Activated CD4-positive, CD25-positive, alpha-beta regulatory T cell treated with anti-CD3 and anti-CD28 coated beads, Interleukin-2, amount 50 U/mL, for 16 hours (primary cell): ENCODE measurements at regions not wholly inside any gene's neighbourhood (a gene's known extent, or its start where the extent isn't known, plus 50 kb on each side); places are given as distances from the start of the nearest gene placed in this dataset.

Source experiments
- DNase-seq: peaks from one replicate; pipeline ENCODE4 v3.0.0-alpha.2; 2020; ENCODE audit warnings: low read depth, low spot score

GRCh38 chr21:16488042-16488441 is 758.3 kb downstream of the USP25 start:
- no peak for DNase-seq

- DNase-seq = no peak
Observed at GRCh38 chr21:16492356-16492755, 762.6 kb downstream of the USP25 start.

GRCh38 chr21:16492892-16493291 is 763.1 kb downstream of the USP25 start:
- no peak for DNase-seq

GRCh38 chr21:16496609-16497008 is 766.8 kb downstream of the USP25 start:
- DNase-seq = no peak

- DNase-seq = no peak
Observed at GRCh38 chr21:16500271-16500670, 770.5 kb downstream of the USP25 start.

- no peak for DNase-seq
Observed at GRCh38 chr21:16502273-16502672, 772.5 kb downstream of the USP25 start.

GRCh38 chr21:16502897-16503296 is 773.1 kb downstream of the USP25 start:
- DNase-seq = no peak

- DNase-seq = no peak
Observed at GRCh38 chr21:16504281-16504680, 774.5 kb downstream of the USP25 start.

- no peak for DNase-seq
Observed at GRCh38 chr21:16504766-16505165, 775.0 kb downstream of the USP25 start.

- DNase-seq = no peak
Observed at GRCh38 chr21:16509476-16509875, 779.7 kb downstream of the USP25 start.

GRCh38 chr21:16514316-16514715 is 784.5 kb downstream of the USP25 start:
- no peak for DNase-seq

GRCh38 chr21:16517383-16517782 is 787.6 kb downstream of the USP25 start:
- DNase-seq = no peak

- DNase-seq = no peak
Observed at GRCh38 chr21:16519036-16519435, 789.3 kb downstream of the USP25 start.

- DNase-seq = no peak
Observed at GRCh38 chr21:16519644-16520043, 789.9 kb downstream of the USP25 start.

GRCh38 chr21:16522548-16522947 is 792.8 kb downstream of the USP25 start:
- DNase-seq = no peak

- DNase-seq = no peak
Observed at GRCh38 chr21:16530656-16531055, 800.9 kb downstream of the USP25 start.

- DNase-seq = no peak
Observed at GRCh38 chr21:16532840-16533239, 803.1 kb downstream of the USP25 start.

- DNase-seq = no peak
Observed at GRCh38 chr21:16533692-16534407, 804.1 kb downstream of the USP25 start.

GRCh38 chr21:16534408-16535101 is 804.8 kb downstream of the USP25 start:
- DNase-seq = no peak

GRCh38 chr21:16535102-16535422 is 805.3 kb downstream of the USP25 start:
- DNase-seq = no peak

GRCh38 chr21:16535626-16536025 is 805.8 kb downstream of the USP25 start:
- no peak for DNase-seq

- no peak for DNase-seq
Observed at GRCh38 chr21:16536140-16536539, 806.4 kb downstream of the USP25 start.

- no peak for DNase-seq
Observed at GRCh38 chr21:16536643-16537434, 807.1 kb downstream of the USP25 start.
